ENCODE measurements at regions not wholly inside any gene's neighbourhood (a gene's known extent, or its start where the extent isn't known, plus 50 kb on each side); places are given as distances from the start of the nearest gene placed in this dataset.

GRCh38 chr2:225340923-225341322, 58.6 kb upstream of the NYAP2 start:
- DNase-seq (ENCODE audit: low read depth): no peak

DNA sequence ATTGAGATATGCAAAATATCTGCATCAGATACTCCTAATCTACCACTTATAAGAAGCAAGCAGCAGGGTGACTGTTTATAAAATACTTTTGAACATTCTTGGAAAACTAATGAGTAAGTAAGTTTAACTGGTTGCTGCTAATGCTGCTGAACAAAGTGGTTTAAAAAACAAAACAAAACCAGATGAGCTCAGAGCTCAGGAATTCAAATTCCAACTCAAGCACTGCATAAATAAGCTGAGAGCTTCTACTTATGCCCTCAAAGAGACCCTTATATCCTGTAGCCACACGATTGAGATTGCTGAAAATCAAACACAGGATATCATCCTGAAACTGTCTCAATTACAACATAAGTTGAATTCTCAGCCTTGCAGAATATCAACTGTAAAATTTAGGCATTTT, 62.3 kb upstream of the NYAP2 start:
- DNase-seq (ENCODE audit: low read depth): peak; percentile 77

DNA sequence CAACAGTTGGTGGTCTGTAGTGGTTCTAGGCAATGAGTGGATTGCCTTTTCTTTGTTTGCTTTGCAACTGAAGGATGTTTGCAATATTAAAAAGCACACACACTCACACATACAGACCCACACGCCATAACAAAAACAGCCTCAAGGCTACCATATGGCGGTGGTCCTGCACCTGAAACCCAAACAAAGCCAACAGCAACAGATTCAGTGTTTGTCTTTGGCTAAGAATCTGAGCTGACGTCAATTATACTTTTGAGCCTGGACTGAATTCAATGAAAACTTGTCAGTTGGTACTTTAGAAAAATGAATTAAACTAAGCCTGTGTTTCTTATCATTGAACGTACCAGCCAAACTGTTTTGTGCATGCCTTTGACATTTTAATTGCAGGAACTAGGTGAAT, 65.0 kb upstream of the NYAP2 start:
- DNase-seq (ENCODE audit: low read depth): no peak

GRCh38 chr2:225328192-225328591, 71.3 kb upstream of the NYAP2 start:
- peak; percentile 87 for DNase-seq (ENCODE audit: low read depth)

GRCh38 chr2:225326969-225327368, 72.5 kb upstream of the NYAP2 start:
- peak; percentile 75 for DNase-seq (ENCODE audit: low read depth)

DNA sequence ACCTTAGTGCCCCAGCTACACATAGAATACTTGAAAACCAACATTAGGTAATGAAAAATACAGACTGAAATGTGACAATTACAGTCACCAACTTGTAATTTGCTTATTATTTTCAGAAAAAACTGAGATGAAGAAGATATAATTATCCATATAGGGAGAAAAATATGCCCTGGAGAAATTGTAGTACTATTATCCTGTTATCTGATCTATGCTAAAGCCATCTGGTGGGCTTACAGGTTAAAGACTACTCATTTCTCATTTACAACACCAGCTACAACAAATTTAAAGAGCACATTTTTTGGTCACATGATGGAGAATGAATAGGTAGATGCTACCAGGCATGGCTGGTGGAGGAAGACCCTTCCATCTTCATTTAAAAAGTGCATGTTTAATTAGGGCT, 79.6 kb upstream of the NYAP2 start:
- no peak for DNase-seq (ENCODE audit: low read depth)

- DNase-seq (ENCODE audit: low read depth): no peak
Observed at GRCh38 chr2:225318440-225318839, 81.1 kb upstream of the NYAP2 start.

DNA sequence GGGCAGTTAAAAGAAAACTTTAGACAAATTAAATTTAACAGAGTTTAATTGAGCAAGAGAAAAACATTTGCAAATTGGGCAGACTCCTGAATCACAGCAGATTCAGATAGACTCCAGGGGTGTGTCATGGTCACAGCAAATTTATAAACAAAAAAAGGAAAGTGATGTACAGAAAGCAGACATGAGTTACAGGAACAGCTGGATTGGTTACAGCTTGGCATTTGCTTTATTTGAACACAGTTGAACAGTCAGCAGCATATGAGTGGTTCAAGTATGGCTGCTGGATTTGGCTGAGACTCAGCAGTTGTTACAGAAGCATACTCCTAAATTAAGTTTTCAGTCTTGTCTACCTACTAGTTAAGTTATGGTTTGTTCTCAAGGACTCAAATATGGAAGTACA, 82.3 kb upstream of the NYAP2 start:
- no peak for DNase-seq (ENCODE audit: low read depth)

DNA sequence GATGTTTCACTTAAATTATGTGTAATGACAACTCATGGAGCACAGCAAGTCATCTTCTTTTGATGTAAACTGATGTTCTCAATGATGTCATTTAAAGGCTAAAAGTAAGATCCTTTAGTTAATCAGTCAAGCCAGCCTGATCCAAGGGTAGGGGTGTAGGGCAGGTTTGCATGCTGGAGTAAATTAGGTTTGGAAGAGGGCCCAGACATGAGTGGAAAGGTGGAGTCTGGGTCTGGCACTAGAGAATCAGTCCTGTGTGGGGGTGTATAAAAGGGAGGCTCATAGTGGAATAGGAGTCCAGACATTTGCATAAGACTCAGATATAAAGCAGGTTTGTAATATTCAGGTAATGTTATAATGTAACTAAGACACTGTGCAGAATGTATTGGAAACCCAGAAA, 88.8 kb upstream of the NYAP2 start:
- DNase-seq (ENCODE audit: low read depth): no peak

- DNase-seq (ENCODE audit: low read depth): no peak
Observed at GRCh38 chr2:225309516-225309915, 90.0 kb upstream of the NYAP2 start.

DNA sequence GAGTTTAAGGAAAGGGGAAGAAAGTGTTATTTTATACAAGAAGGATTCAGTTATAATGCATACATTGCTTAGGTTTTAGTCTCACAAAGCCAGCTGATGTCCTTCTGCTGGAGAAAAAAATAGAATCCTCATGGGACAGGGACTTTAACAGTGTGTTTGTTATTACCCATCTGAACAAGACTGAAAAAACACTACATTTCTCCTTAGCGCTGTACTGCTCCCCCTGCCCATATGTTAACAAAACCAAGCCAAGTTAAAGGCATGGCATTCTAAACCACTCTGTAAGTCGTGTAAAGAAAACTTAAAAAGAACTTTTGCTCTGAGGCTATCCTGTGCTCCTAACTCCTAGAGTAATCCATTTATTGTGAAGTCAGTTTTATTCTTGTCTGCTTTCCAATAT, 102.6 kb upstream of the NYAP2 start:
- no peak for DNase-seq (ENCODE audit: low read depth)

- no peak for DNase-seq (ENCODE audit: low read depth)
Observed at GRCh38 chr2:225295102-225295501, 104.4 kb upstream of the NYAP2 start.

DNA sequence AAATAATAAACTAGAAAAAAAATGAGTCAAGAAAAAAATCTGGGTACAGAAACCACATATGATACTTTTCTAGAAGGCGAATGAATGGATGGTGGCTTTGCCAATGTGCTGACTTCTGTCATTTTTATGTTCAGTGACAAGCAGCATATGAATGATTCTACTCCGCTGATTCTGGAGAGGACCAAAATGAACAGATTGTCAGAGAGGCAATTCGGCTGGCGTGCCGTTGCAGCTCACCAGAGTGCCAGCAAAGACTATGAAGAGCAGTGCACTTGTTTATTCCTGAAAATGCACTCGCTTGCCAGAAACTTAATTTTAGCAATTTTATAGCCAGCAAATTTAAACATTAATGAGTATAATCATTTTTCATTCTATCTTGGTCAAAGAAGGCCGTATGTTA, 105.9 kb upstream of the NYAP2 start:
- no peak for DNase-seq (ENCODE audit: low read depth)

DNA sequence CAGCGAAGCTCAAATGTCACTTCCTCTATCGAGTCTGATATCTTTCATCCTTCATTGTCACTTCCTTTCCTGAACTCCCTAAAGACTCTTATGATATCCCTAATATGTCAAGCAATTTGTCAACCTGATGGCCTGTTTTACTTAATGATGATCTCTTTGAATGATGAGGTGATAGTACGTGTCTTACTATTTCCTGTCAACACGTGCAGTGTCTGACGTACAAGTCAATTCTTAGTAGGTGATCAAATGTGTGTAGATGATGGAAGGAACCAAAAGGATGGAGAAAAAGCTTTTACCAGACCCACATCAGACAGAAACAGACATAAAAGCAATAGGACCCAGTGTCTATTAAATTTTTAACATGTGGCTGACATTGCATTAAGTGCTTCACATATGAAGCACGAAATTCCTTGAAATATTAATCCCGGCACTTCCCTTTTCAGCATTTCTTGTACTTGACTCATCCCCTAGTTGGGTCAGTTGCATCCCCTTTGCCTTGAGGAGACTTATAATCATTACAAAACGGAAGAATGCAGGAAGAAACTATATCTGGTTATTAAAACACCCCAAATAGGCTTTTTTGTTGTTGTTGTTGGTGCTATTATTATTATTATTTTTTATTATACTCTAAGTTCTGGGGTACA, 108.6 kb upstream of the NYAP2 start:
- no peak for DNase-seq (ENCODE audit: low read depth)

DNA sequence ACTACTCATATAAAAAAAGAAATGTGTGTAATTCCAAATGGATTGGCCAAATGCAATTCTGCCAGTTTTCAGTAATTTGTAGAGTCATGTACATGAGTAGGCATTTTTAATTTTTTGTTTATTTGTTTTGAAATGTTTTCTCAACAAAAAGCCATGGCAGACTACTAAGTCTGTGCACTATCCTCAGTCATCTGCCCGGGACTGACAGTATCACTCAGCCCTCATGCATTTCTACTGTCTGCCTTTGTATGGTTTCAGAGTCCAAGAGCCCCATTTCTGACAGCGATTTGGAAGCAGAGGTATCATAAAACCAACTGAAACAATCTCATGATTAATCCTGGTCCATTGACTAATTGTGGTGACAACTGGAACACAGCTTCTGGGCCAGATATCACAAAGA, 109.9 kb upstream of the NYAP2 start:
- no peak for DNase-seq (ENCODE audit: low read depth)

- DNase-seq (ENCODE audit: low read depth): peak; percentile 65
Observed at GRCh38 chr2:225288986-225289385, 110.5 kb upstream of the NYAP2 start.

DNA sequence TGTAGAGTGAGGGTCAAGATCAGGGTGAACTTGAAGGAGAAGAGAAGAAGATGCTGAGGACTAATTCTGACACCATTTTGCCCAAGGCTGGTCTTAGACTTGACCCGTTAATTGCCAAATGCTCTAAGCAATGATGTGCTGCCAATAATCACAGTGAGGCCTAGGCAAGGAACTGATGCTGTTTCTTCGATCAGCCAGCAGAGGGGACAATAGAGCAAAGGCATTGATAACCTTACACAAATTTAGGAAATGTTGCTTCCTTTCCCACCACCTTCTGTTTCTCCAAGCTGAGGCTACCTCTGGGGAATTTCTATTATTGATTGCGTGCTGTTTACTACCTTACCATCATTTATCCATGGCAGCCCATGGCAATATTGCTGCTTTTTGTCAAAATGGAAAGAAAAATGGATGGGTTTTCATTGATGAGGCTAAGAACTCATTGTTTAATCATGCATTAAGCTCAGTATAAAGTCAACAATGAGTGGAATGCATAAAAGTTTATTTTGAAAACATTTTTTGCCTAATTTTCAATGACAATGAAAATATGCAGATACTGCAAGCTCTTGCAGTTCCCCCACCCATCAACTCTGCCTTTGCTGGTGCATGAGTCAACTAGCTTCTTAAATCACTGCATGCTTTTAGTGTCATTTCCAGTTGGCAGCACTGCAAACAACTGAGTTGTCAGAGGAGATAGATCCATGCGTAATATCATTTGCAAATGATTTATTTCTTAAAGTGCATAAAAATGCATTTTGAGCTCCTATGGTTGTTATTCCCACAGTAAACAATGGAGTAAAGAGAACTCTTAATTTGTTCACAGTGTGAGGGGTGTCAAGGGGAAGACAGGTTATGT, 116.4 kb upstream of the NYAP2 start:
- DNase-seq (ENCODE audit: low read depth): peak; percentile 65

DNA sequence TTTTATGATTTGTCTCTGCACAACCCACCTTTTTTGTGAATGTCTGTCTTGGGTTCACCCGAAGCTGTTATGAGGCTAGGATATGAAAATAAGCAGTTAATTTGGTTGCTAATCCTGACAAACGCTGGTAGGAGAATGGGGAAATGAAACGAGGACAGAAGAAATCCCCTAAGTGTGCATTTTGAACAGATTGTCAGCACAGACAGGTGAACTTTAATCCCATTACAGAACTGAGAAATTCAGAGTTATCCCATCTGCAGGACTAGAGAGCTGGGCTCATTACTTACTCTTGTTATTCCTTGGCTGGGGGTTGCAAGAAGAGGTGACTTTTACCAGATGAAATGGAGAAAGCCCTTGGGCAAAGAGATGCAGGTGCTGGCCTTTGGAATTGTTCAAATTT, 123.3 kb upstream of the NYAP2 start:
- DNase-seq (ENCODE audit: low read depth): no peak

GRCh38 chr2:225275443-225275842, 124.1 kb upstream of the NYAP2 start:
- peak; percentile 35 for DNase-seq (ENCODE audit: low read depth)

DNA sequence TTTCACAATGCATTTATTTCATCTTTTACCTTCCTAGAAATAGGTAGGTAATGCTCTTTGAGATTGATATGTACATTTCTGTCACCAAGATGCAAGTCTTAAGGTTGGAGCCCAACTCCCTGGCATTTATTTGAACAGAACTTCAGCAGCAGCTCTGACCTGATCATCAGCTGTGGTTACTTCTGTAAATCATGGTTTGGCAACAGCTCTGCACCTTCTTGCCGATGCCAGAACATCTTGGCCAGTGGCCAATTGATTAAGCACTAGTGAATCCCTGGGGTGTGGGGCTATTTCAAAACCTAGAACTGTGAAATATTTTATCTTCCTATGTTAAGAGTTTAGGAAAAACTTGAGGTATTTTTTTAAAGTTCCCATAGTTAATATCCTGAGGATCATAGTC, 124.8 kb upstream of the NYAP2 start:
- DNase-seq (ENCODE audit: low read depth): peak; percentile 76

DNA sequence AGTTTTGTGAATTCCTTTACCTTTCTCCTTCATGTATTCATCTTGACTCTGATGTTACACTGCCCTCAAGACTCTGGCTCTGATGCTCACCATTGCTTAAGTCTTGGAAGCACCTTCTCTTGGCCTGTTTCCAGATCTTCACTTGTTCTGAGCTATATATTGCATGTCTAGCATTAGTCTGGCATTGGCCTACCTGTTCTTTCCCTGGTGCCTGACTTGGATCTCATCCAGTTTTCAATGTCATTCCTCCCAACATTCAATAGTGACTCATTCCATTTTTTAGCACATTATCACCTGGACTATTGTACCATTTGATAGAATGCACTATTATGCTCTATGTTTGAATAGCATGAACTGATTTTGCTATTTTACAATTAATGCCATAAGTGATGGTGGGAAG, 127.3 kb upstream of the NYAP2 start:
- no peak for DNase-seq (ENCODE audit: low read depth)

GRCh38 chr2:225270861-225271260, 128.6 kb upstream of the NYAP2 start:
- DNase-seq (ENCODE audit: low read depth): peak; percentile 79

DNA sequence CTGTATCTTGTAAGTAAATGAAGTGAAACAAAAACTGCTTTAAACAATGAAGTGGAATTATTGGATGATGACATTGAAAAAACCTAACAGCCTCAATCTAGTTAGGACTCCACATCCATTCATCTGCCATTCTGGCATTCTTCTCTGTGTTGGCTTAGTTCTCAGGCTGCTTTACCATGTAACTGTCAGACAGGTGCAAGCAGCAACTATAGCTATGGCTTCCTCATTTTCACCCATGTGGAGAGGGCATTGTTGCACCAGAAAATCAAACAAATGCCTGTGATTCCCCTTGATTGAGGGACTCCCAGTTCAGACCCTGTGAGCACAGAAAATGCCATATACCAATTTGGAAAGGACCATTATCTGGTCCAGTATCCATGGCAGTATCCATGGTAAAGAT, 129.5 kb upstream of the NYAP2 start:
- no peak for DNase-seq (ENCODE audit: low read depth)

GRCh38 chr2:225254363-225254762, 145.1 kb upstream of the NYAP2 start:
- DNase-seq (ENCODE audit: low read depth): no peak

Measured in amniotic epithelial cell (primary cell).